ENCODE measurements at regions not wholly inside any gene's neighbourhood (a gene's known extent, or its start where the extent isn't known, plus 50 kb on each side); places are given as distances from the start of the nearest gene placed in this dataset.

GRCh38 chr19:28537079-28537478 lies 675.9 kb downstream of the UQCRFS1 start:
- no peak for TF ChIP-seq ZNF558 (tag by site-specific recombination; IDR thresholded peaks at IDR 0.05)
- no peak for TF ChIP-seq CTCF (tag by site-specific recombination; IDR thresholded peaks at IDR 0.05)
- no peak for TF ChIP-seq TCF7L2 (IDR thresholded peaks at IDR 0.05; ENCODE audit: borderline replicate concordance, low read depth, low read length)
- no peak for TF ChIP-seq ZNF274 (IDR thresholded peaks at IDR 0.05; ENCODE audit: low read length)
- no peak for TF ChIP-seq ZNF274 (tag by site-specific recombination; IDR thresholded peaks at IDR 0.05; ENCODE audit: borderline replicate concordance)
- no peak for TF ChIP-seq ZNF133 (tag by site-specific recombination; IDR thresholded peaks at IDR 0.05)
- TF ChIP-seq REST (tag by site-specific recombination; IDR thresholded peaks at IDR 0.05), result no peak
- no peak for TF ChIP-seq ZNF157 (tag by site-specific recombination; IDR thresholded peaks at IDR 0.05)
- no peak for TF ChIP-seq ELK4 (IDR thresholded peaks at IDR 0.05; ENCODE audit: borderline replicate concordance, low read depth, low read length)
- TF ChIP-seq MYNN (tag by site-specific recombination; IDR thresholded peaks at IDR 0.05; ENCODE audit: borderline replicate concordance), result no peak
- no peak for TF ChIP-seq PATZ1 (tag by site-specific recombination; IDR thresholded peaks at IDR 0.05)
- TF ChIP-seq ZNF23 (tag by site-specific recombination; IDR thresholded peaks at IDR 0.05; ENCODE audit: borderline replicate concordance), result no peak
- TF ChIP-seq ZNF19 (tag by site-specific recombination; IDR thresholded peaks at IDR 0.05; ENCODE audit: low read depth), result no peak
- TF ChIP-seq ZNF140 (tag by site-specific recombination; IDR thresholded peaks at IDR 0.05), result no peak
- no peak for TF ChIP-seq ZNF114 (tag by site-specific recombination; IDR thresholded peaks at IDR 0.05)
